ENCODE measurements at regions not wholly inside any gene's neighbourhood (a gene's known extent, or its start where the extent isn't known, plus 50 kb on each side); places are given as distances from the start of the nearest gene placed in this dataset.

GRCh38 chr6:150456902-150457643, 88.3 kb downstream of the IYD start:
- TF ChIP-seq CTCF (IDR thresholded peaks at IDR 0.05) (no peak), POLR2A (IDR thresholded peaks at IDR 0.05) (no peak), POLR2AphosphoS5 (IDR thresholded peaks at IDR 0.05; ENCODE audit: insufficient read depth in 1 of 2, low read depth in 1 of 2) (no peak)
